Adipocyte (in vitro differentiated cells): ENCODE measurements at regions not wholly inside any gene's neighbourhood (a gene's known extent, or its start where the extent isn't known, plus 50 kb on each side); places are given as distances from the start of the nearest gene placed in this dataset.

ENCODE experiments used
- DNase-seq: peaks from one replicate; pipeline ENCODE4 v3.0.0-alpha.2; 2015; ENCODE audit warnings: low read depth
- H3K27me3 ChIP-seq: replicated peaks from 2 replicates; pipeline ENCODE4 v1.7.0; 2013; ENCODE audit warnings: mild to moderate bottlenecking, low read length, moderate library complexity; ENCODE audit not compliant: control insufficient read depth, insufficient read depth
- H3K36me3 ChIP-seq: 2 replicates; pipeline ENCODE4 v1.7.0; 2013; ENCODE audit warnings: low read length, mild to moderate bottlenecking, moderate library complexity; ENCODE audit not compliant: control insufficient read depth, insufficient read depth, severe bottlenecking
- H3K4me1 ChIP-seq: 2 replicates; pipeline ENCODE4 v1.7.0; 2013; ENCODE audit warnings: mild to moderate bottlenecking, low read length, moderate library complexity; ENCODE audit not compliant: control insufficient read depth, insufficient read depth
- H3K4me3 ChIP-seq: 2 replicates; pipeline ENCODE4 v1.7.0; 2013; ENCODE audit warnings: mild to moderate bottlenecking, low read length, moderate library complexity
- H3K9ac ChIP-seq: 2 replicates; pipeline ENCODE4 v1.7.0; 2013; ENCODE audit warnings: mild to moderate bottlenecking, low read length, moderate library complexity
- H3K9me3 ChIP-seq: 2 replicates; pipeline ENCODE4 v1.7.0; 2013; ENCODE audit warnings: mild to moderate bottlenecking, low read length, moderate library complexity; ENCODE audit not compliant: control insufficient read depth

- no peaks in the 10 kb centered on the region for H3K4me1 ChIP-seq
- no peaks in the 10 kb centered on the region for H3K27me3 ChIP-seq
Observed at GRCh38 chr9:93815677-93816076, 139.5 kb downstream of the BARX1 start.

DNA sequence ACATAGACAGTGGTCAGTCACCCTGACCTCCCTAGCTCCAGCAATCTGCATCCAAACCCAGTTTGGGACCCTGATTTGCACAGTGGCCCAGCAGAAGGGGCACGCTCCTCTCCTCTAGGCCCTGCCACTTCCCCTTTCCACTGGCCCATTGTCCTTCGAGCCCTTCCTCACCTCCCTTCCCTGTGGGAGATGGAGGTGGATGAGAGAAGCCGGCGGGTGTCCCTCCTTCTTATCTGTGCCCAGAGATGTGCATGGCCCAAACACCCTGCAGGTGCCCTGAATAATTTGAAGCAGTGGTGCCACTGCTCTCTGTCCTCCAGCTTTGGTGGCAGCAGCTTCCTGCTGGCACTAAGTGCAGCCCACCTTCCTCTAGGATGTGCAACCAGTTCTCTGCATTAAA lies 140.0 kb downstream of the BARX1 start:
- no peak for DNase-seq
- H3K4me3 ChIP-seq = no peak overlapping the region

More at GRCh38 chr9:93815677-93816076, 139.5 kb downstream of the BARX1 start:
- Histone ChIP-seq H3K36me3 (no peaks in the 10 kb centered on the region), H3K9me3 (peaks cover 11% of the 10 kb centered on the region), H3K4me3 (no peak overlapping the region), H3K9ac (no peak overlapping the region)
- DNase-seq = no peak

GRCh38 chr9:93814077-93814956 lies 140.8 kb downstream of the BARX1 start:
- H3K4me1 ChIP-seq = no peaks in the 10 kb centered on the region
- H3K9me3 ChIP-seq = peaks cover 11% of the 10 kb centered on the region
- no peak overlapping the region for H3K9ac ChIP-seq
- peaks cover 3% of the 10 kb centered on the region for H3K27me3 ChIP-seq
- H3K36me3 ChIP-seq = no peaks in the 10 kb centered on the region
- H3K4me3 ChIP-seq = no peak overlapping the region
- DNase-seq = peak; percentile 5

More for the DNA sequence above, 140.0 kb downstream of the BARX1 start:
- H3K9me3 ChIP-seq = peaks cover 11% of the 10 kb centered on the region
- H3K4me1 ChIP-seq = no peaks in the 10 kb centered on the region
- H3K36me3 ChIP-seq = no peaks in the 10 kb centered on the region
- H3K9ac ChIP-seq = no peak overlapping the region
- no peaks in the 10 kb centered on the region for H3K27me3 ChIP-seq

DNA sequence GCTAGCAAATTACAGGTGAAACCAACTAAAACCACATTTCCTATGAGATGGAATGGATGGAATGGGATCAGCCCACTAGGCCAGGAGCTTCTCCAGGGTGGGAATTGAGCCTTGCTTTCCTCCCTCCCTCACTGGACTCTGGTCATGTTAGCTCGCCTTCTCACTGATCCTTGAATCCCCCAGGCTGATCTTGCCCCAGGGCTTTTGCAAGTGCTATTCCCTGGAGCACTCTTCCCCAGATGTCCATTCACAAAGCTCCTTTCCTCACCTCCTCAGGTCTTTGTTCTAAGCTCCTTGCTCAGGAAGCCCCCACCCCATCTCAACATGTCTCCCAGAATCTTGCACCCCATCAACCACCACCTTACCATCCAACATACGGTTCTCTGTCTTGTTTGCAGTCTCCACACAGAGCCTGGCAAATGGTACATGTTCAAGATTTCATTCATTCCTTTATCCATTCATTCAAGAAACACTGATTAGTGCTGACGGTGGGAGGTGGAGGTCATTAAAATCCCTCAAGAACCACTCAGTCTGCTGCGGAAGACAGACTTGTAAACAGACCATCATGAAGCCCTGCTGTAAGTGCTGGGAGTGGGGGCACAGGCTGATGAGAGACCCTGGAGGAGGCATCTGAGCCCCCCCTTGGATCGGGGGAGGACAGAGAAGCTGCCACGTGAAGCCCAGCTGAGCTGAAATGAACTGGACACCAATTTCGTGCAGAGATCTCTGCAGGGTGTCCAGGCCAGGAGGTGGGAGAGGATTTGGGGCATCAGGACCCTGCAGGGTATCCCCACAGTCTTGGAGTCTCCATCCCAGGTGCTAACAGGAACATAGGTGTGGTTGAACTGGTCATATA lies 141.7 kb downstream of the BARX1 start:
- no peak for DNase-seq

DNA sequence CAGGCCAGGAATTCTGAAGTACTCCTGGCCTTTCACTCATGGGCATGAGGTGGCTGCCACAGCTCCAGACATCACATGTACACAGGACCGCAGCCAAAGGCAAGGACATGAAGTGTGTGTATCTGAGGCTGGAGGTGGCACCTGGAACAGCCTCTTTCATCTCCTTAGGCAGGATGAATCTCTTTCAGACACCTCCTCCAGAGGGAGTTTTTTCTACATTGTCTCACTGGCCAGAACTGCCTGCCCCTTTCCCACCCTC lies 142.8 kb downstream of the BARX1 start:
- Histone ChIP-seq H3K36me3 (no peaks in the 10 kb centered on the region), H3K27me3 (peaks cover 3% of the 10 kb centered on the region), H3K9me3 (peaks cover 11% of the 10 kb centered on the region), H3K4me3 (no peak overlapping the region), H3K4me1 (no peaks in the 10 kb centered on the region), H3K9ac (no peak overlapping the region)
- DNase-seq = no peak

More for the DNA sequence above, 141.7 kb downstream of the BARX1 start:
- Histone ChIP-seq H3K4me1 (no peaks in the 10 kb centered on the region), H3K27me3 (peaks cover 3% of the 10 kb centered on the region), H3K9me3 (peaks cover 11% of the 10 kb centered on the region), H3K36me3 (no peaks in the 10 kb centered on the region), H3K9ac (no peak overlapping the region), H3K4me3 (no peak overlapping the region)

- peaks cover 3% of the 10 kb centered on the region for H3K27me3 ChIP-seq
- no peak for DNase-seq
- H3K4me3 ChIP-seq = no peak overlapping the region
- peaks cover 4% of the 10 kb centered on the region for H3K9me3 ChIP-seq
- H3K36me3 ChIP-seq = no peaks in the 10 kb centered on the region
- H3K4me1 ChIP-seq = no peaks in the 10 kb centered on the region
- H3K9ac ChIP-seq = no peak overlapping the region
Observed at GRCh38 chr9:93810028-93810971, 144.9 kb downstream of the BARX1 start.

- H3K4me3 ChIP-seq = no peak overlapping the region
- peaks cover 4% of the 10 kb centered on the region for H3K9me3 ChIP-seq
- H3K36me3 ChIP-seq = no peaks in the 10 kb centered on the region
- H3K27me3 ChIP-seq = peaks cover 3% of the 10 kb centered on the region
- no peaks in the 10 kb centered on the region for H3K4me1 ChIP-seq
- DNase-seq = no peak
- no peak overlapping the region for H3K9ac ChIP-seq
Observed at GRCh38 chr9:93809204-93809940, 145.8 kb downstream of the BARX1 start.

- H3K9ac ChIP-seq = no peak overlapping the region
- DNase-seq = no peak
- H3K27me3 ChIP-seq = peaks cover 3% of the 10 kb centered on the region
- no peaks in the 10 kb centered on the region for H3K36me3 ChIP-seq
- H3K4me1 ChIP-seq = no peaks in the 10 kb centered on the region
- H3K9me3 ChIP-seq = peaks cover 4% of the 10 kb centered on the region
- H3K4me3 ChIP-seq = no peak overlapping the region
Observed at GRCh38 chr9:93808115-93809029, 146.8 kb downstream of the BARX1 start.

GRCh38 chr9:93807166-93808074 lies 147.7 kb downstream of the BARX1 start:
- Histone ChIP-seq H3K9me3 (peaks cover 4% of the 10 kb centered on the region), H3K9ac (no peak overlapping the region), H3K27me3 (peaks cover 3% of the 10 kb centered on the region), H3K4me1 (no peaks in the 10 kb centered on the region), H3K4me3 (no peak overlapping the region), H3K36me3 (no peaks in the 10 kb centered on the region)
- no peak for DNase-seq
